ENCODE measurements at regions not wholly inside any gene's neighbourhood (a gene's known extent, or its start where the extent isn't known, plus 50 kb on each side); places are given as distances from the start of the nearest gene placed in this dataset.

- DNase-seq (ENCODE audit: low read depth in 1 of 2, low spot score in 1 of 2): peak in 1 of 2 experiments; percentile 5
- TF ChIP-seq JUNB (IDR thresholded peaks at IDR 0.05): peak; percentile 34; the same call in 1 of the 2 replicates
- no peak for TF ChIP-seq EP300 (IDR thresholded peaks at IDR 0.05)
- POLR2A ChIA-PET: no interaction called here
- 0 out of 6 replicates have a peak, but pooled peaks of 1 of the 2 experiments have one; percentile 47 for ATAC-seq
- Histone ChIP-seq H3K9me3 (no peaks in the 10 kb centered on the region), H3K4me2 (no peak overlapping the region), H3K27ac (no peak overlapping the region), H3K4me1 (peaks cover 3% of the 10 kb centered on the region; the same call in 1 of the 3 replicates), H3K4me3 (no peak overlapping the region)
- peak; percentile 49 for FAIRE-seq
- WGBS (ENCODE audit: missing lambda C conversion rate): 1% methylated on average over 3 of the region's 3 CpGs
- CTCF ChIA-PET: no interaction called here
Measured at GRCh38 chr3:24704496-24704895, 209.8 kb upstream of the THRB start.

GRCh38 chr3:24707936-24708335 is 213.3 kb upstream of the THRB start:
- peaks cover 3% of the 10 kb centered on the region; the same call in 1 of the 3 replicates for H3K4me1 ChIP-seq
- ATAC-seq (no peak), FAIRE-seq (no peak), DNase-seq (ENCODE audit: low read depth in 1 of 2, low spot score in 1 of 2) (no peak)
- no peak overlapping the region for H3K27ac ChIP-seq
- TF ChIP-seq NFE2L2 (conservative IDR thresholded peaks at IDR 0.05; ENCODE audit: low read length) (no peak), KDM5A (IDR thresholded peaks at IDR 0.05) (no peak), MAFK (IDR thresholded peaks at IDR 0.05; ENCODE audit: partially characterized antibody) (no peak), HOXB13 (CRISPR knock-in tag; IDR thresholded peaks at IDR 0.05; ENCODE audit: low read depth) (no peak), POLR2A (IDR thresholded peaks at IDR 0.05; ENCODE audit: low read length) (no peak), SMC3 (IDR thresholded peaks at IDR 0.05) (no peak), EHF (CRISPR knock-in tag; IDR thresholded peaks at IDR 0.05) (no peak), SREBF2 (IDR thresholded peaks at IDR 0.05) (no peak), HEYL (CRISPR knock-in tag; IDR thresholded peaks at IDR 0.05) (no peak), NR3C1 (IDR thresholded peaks at IDR 0.05) (no peak), ELK1 (IDR thresholded peaks at IDR 0.05; ENCODE audit: low read depth, low read length) (no peak), NPAS2 (CRISPR knock-in tag; IDR thresholded peaks at IDR 0.05; ENCODE audit: borderline replicate concordance) (no peak), HDAC2 (IDR thresholded peaks at IDR 0.05) (no peak), HMGXB4 (CRISPR knock-in tag; IDR thresholded peaks at IDR 0.05; ENCODE audit: borderline replicate concordance) (no peak), USF2 (IDR thresholded peaks at IDR 0.05) (no peak), HOXB5 (CRISPR knock-in tag; IDR thresholded peaks at IDR 0.05) (no peak), ZNF302 (CRISPR knock-in tag; IDR thresholded peaks at IDR 0.05) (no peak)
- TF ChIP-seq, protein P1, sequence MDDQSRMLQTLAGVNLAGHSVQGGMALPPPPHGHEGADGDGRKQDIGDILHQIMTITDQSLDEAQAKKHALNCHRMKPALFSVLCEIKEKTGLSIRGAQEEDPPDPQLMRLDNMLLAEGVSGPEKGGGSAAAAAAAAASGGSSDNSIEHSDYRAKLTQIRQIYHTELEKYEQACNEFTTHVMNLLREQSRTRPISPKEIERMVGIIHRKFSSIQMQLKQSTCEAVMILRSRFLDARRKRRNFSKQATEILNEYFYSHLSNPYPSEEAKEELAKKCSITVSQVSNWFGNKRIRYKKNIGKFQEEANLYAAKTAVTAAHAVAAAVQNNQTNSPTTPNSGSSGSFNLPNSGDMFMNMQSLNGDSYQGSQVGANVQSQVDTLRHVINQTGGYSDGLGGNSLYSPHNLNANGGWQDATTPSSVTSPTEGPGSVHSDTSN (IDR thresholded peaks at IDR 0.05): no peak
- TF ChIP-seq, protein P2, sequence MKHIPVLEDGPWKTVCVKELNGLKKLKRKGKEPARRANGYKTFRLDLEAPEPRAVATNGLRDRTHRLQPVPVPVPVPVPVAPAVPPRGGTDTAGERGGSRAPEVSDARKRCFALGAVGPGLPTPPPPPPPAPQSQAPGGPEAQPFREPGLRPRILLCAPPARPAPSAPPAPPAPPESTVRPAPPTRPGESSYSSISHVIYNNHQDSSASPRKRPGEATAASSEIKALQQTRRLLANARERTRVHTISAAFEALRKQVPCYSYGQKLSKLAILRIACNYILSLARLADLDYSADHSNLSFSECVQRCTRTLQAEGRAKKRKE (CRISPR knock-in tag; IDR thresholded peaks at IDR 0.05; ENCODE audit: low read depth): no peak
- CTCF ChIA-PET: interaction anchor here (0.7 to 1.0 kb wide), 2 partner anchors 12 to 20 kb away, joined by 3 read pairs; no protein-coding TSS in a partner anchor
- POLR2A ChIA-PET: no interaction called here
- H3K4me2 ChIP-seq: no peak overlapping the region
- no peak overlapping the region for H3K4me3 ChIP-seq
- no peaks in the 10 kb centered on the region for H3K9me3 ChIP-seq
